NT2/D1 (cell line): ENCODE measurements at regions not wholly inside any gene's neighbourhood (a gene's known extent, or its start where the extent isn't known, plus 50 kb on each side); places are given as distances from the start of the nearest gene placed in this dataset.

Experiments
- DNase-seq: peaks from one replicate; pipeline ENCODE4 v3.0.0-alpha.2; 2011; ENCODE audit warnings: low read depth, low spot score
- H3K27me3 ChIP-seq: 2 replicates; pipeline ENCODE4 v1.6.0; 2011; ENCODE audit warnings: mild to moderate bottlenecking; ENCODE audit not compliant: insufficient read length, insufficient read depth
- H3K36me3 ChIP-seq: 2 replicates; pipeline ENCODE4 v1.6.1; 2011; ENCODE audit warnings: mild to moderate bottlenecking, low read length, mixed read lengths; ENCODE audit not compliant: insufficient read depth, insufficient read length
- H3K4me1 ChIP-seq: 2 replicates; pipeline ENCODE4 v1.5.1; 2011; ENCODE audit not compliant: insufficient read depth, insufficient read length
- H3K4me3 ChIP-seq: 2 replicates; pipeline ENCODE4 v1.5.1; 2011; ENCODE audit warnings: low read depth; ENCODE audit not compliant: insufficient read length
- H3K9ac ChIP-seq: 2 replicates; pipeline ENCODE4 v1.6.0; 2011; ENCODE audit warnings: low read depth; ENCODE audit not compliant: insufficient read length
- H3K9me3 ChIP-seq: 2 replicates; pipeline ENCODE4 v1.5.1; 2011; ENCODE audit warnings: mild to moderate bottlenecking, low read length; ENCODE audit not compliant: insufficient read depth
- SUZ12 ChIP-seq: IDR thresholded peaks from 2 replicates; pipeline ENCODE4 v1.6.1; 2011; ENCODE audit not compliant: insufficient read length, insufficient read depth; ENCODE audit errors: extremely low read depth
- YY1 ChIP-seq: IDR thresholded peaks from 2 replicates; pipeline ENCODE4 v1.6.1; 2011; ENCODE audit not compliant: insufficient read length, insufficient read depth
- ZNF274 ChIP-seq: IDR thresholded peaks from 2 replicates; pipeline ENCODE4 v1.6.1; 2011; ENCODE audit warnings: mild to moderate bottlenecking, low read depth, low read length

GRCh38 chr5:5950658-5951057, 427.7 kb downstream of the MED10 start:
- no peaks in the 10 kb centered on the region for H3K36me3 ChIP-seq
- DNase-seq: no peak
- H3K27me3 ChIP-seq: peaks cover 18% of the 10 kb centered on the region
- H3K4me1 ChIP-seq: no peaks in the 10 kb centered on the region
- H3K9ac ChIP-seq: no peak overlapping the region
- no peaks in the 10 kb centered on the region for H3K9me3 ChIP-seq
- no peak overlapping the region for H3K4me3 ChIP-seq
- TF ChIP-seq YY1: no peak
- TF ChIP-seq SUZ12: no peak
- no peak for TF ChIP-seq ZNF274

DNA sequence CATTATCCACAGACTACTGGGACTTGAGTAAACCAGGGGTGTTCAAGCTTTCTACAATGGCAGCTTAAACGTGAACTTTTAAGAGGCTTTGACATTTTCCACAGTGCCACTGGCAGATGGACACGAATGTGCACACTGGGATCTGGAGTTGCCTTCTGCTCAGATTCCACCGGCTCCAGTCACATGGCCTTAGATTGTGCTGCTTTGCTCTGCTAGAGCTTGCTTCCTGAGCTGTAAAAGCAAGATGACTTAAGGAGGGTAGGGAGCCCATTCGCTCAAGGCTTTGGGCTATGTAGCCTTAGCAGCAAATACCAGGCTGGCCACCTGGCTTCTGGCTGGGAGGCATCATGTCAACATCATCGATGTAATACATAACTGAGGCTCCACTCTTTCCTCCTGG, 436.9 kb downstream of the MED10 start:
- no peak overlapping the region for H3K4me3 ChIP-seq
- H3K4me1 ChIP-seq: no peaks in the 10 kb centered on the region
- no peaks in the 10 kb centered on the region for H3K27me3 ChIP-seq
- no peak overlapping the region for H3K9ac ChIP-seq
- no peaks in the 10 kb centered on the region for H3K9me3 ChIP-seq
- TF ChIP-seq YY1 (no peak), ZNF274 (no peak), SUZ12 (no peak)
- no peaks in the 10 kb centered on the region for H3K36me3 ChIP-seq
- no peak for DNase-seq

DNA sequence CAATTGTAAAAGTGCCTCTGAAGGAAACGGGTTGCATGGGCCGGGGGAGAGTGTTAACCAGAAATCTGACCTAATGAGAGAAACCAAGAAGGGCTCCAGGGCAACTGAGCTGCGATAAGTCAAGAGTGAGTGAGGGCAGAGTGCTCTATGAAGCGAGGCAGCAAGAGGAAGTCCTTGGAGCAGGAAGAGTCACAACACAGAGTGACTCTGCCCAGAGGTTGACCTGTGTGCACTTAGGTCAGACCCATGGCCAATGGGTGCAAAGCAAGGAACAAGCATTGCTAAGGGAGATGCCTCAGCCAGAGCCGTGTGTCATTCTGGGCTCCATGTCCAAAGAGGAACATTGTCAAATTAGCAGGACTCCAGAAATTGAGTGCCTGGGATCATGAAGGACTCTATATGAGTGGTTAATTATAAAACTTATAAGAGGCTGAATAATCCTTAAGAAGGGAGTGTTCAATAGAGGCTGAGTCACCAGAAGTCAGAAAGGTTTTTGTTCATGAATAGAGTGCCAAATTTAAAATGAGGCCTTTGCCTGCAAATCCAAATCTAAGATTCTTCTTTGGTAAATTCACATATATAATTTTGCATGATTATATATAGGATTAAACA, 438.5 kb downstream of the MED10 start:
- H3K4me1 ChIP-seq: no peaks in the 10 kb centered on the region
- TF ChIP-seq ZNF274 (no peak), YY1 (no peak), SUZ12 (no peak)
- H3K4me3 ChIP-seq: no peak overlapping the region
- DNase-seq: no peak
- H3K9ac ChIP-seq: no peak overlapping the region
- no peaks in the 10 kb centered on the region for H3K9me3 ChIP-seq
- H3K36me3 ChIP-seq: no peaks in the 10 kb centered on the region
- H3K27me3 ChIP-seq: no peaks in the 10 kb centered on the region

- Histone ChIP-seq H3K4me1 (no peaks in the 10 kb centered on the region), H3K4me3 (no peak overlapping the region), H3K36me3 (no peaks in the 10 kb centered on the region), H3K9me3 (no peaks in the 10 kb centered on the region), H3K27me3 (no peaks in the 10 kb centered on the region), H3K9ac (no peak overlapping the region)
- TF ChIP-seq SUZ12 (no peak), ZNF274 (no peak), YY1 (no peak)
- DNase-seq: no peak
Observed at GRCh38 chr5:5933651-5934050, 444.7 kb downstream of the MED10 start.

DNA sequence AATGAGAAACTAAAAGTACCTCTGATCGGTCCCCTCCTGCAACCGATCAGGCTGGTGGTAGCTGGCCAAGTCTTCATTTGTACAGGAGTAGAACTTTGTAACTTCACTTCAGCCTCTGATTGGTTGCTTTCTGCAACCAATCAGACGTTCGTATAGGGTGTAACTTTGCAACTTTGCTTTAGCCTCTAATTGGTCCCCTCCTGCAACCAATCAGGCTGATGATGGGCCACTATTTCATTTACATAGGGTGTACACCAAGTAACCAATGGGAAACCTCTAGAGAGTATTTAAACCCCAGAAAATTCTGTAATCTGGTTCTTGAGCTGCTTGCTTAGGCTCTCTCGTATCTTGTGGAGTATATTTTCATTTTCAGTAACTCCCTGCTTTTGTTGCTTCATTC, 445.5 kb downstream of the MED10 start:
- no peak overlapping the region for H3K4me3 ChIP-seq
- TF ChIP-seq ZNF274 (no peak), SUZ12 (no peak), YY1 (no peak)
- DNase-seq: no peak
- H3K9me3 ChIP-seq: no peaks in the 10 kb centered on the region
- no peaks in the 10 kb centered on the region for H3K36me3 ChIP-seq
- no peaks in the 10 kb centered on the region for H3K27me3 ChIP-seq
- no peaks in the 10 kb centered on the region for H3K4me1 ChIP-seq
- no peak overlapping the region for H3K9ac ChIP-seq

GRCh38 chr5:5930561-5930960, 447.8 kb downstream of the MED10 start:
- Histone ChIP-seq H3K9me3 (no peaks in the 10 kb centered on the region), H3K9ac (no peak overlapping the region), H3K4me1 (no peaks in the 10 kb centered on the region), H3K4me3 (no peak overlapping the region), H3K27me3 (no peaks in the 10 kb centered on the region), H3K36me3 (no peaks in the 10 kb centered on the region)
- no peak for DNase-seq
- TF ChIP-seq YY1: no peak
- no peak for TF ChIP-seq ZNF274
- TF ChIP-seq SUZ12: no peak

DNA sequence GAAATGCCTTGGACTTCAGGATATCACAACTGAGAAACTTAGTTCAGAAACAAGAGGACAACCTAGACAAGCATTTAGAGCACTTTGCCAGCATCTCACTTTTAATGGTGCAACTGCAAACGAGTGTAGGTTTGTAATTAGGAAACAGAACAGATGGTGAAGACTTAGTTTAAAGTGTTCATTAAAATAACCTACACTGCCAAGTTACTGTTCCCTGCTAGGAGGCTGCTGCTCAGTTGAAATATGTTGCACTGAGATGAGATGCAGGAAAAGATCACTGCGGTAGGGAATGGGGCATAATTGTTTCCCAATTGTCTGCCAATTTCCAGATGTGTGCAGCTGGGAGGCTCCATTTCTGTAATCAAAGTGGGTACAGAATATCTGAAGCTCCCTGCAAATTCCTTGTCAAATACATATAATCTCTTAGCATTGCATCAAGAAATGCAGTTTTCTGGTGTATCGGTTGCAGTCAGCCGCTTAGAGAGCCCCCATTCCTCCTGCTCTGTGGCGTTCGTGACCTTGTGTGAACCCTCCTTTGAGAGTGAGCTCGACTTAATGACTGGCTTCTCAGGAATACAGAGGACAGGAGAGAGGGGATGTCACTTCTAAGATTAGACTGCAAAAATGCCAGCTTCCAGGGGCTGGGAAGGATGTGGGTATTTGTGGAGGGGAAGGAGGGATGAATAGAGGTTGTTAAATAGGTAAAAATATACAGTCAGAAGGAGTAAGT, 448.9 kb downstream of the MED10 start:
- DNase-seq: no peak
- H3K4me3 ChIP-seq: no peak overlapping the region
- H3K9ac ChIP-seq: no peak overlapping the region
- H3K9me3 ChIP-seq: no peaks in the 10 kb centered on the region
- no peaks in the 10 kb centered on the region for H3K27me3 ChIP-seq
- H3K36me3 ChIP-seq: no peaks in the 10 kb centered on the region
- no peaks in the 10 kb centered on the region for H3K4me1 ChIP-seq
- TF ChIP-seq SUZ12 (no peak), ZNF274 (no peak), YY1 (no peak)
